ENCODE measurements at regions not wholly inside any gene's neighbourhood (a gene's known extent, or its start where the extent isn't known, plus 50 kb on each side); places are given as distances from the start of the nearest gene placed in this dataset.

GRCh38 chr7:81594767-81595166 is 175.1 kb downstream of the HGF start:
- 100% methylated on average over 1 of the region's 1 CpG for WGBS (ENCODE audit: insufficient coverage)
- H3K4me1 ChIP-seq (ENCODE audit: control extremely low read depth in 1 of 4, control insufficient read depth in 4 of 4, insufficient read depth in 4 of 4, low read length in 3 of 4): no peaks in the 10 kb centered on the region
- CTCF ChIA-PET: no interaction called here
- no peaks in the 10 kb centered on the region for H3K9me3 ChIP-seq (ENCODE audit: control extremely low read depth in 1 of 5, control insufficient read depth in 4 of 5, insufficient read depth in 2 of 5, low read depth in 1 of 5, low read length in 4 of 5)
- no peak overlapping the region for H3K4me3 ChIP-seq (ENCODE audit: control insufficient read depth in 1 of 7, extremely low read depth in 1 of 7, insufficient read depth in 4 of 7, low read depth in 2 of 7, low read length in 6 of 7)
- H3K27me3 ChIP-seq (replicated peaks in 2 of 5; ENCODE audit: control insufficient read depth in 4 of 5, insufficient read depth in 5 of 5, low read length in 4 of 5): no peaks in the 10 kb centered on the region
- H3K27ac ChIP-seq (ENCODE audit: insufficient read depth in 1 of 2, low read depth in 1 of 2, low read length in 2 of 2, poor library complexity in 1 of 2, severe bottlenecking in 2 of 2): no peak overlapping the region
- DNase-seq: no peak
- H3K36me3 ChIP-seq (ENCODE audit: control insufficient read depth in 4 of 4, insufficient read depth in 4 of 4, low read length in 3 of 4): no peaks in the 10 kb centered on the region
- POLR2A ChIA-PET: no interaction called here

- no peaks in the 10 kb centered on the region for H3K4me1 ChIP-seq (ENCODE audit: control extremely low read depth in 1 of 4, control insufficient read depth in 4 of 4, insufficient read depth in 4 of 4, low read length in 3 of 4)
- no peaks in the 10 kb centered on the region for H3K9me3 ChIP-seq (ENCODE audit: control extremely low read depth in 1 of 5, control insufficient read depth in 4 of 5, insufficient read depth in 2 of 5, low read depth in 1 of 5, low read length in 4 of 5)
- H3K27me3 ChIP-seq (replicated peaks in 2 of 5; ENCODE audit: control insufficient read depth in 4 of 5, insufficient read depth in 5 of 5, low read length in 4 of 5): no peaks in the 10 kb centered on the region
- ChIA-PET CTCF (no interaction called here), POLR2A (no interaction called here)
- no peak for DNase-seq
- H3K27ac ChIP-seq (ENCODE audit: insufficient read depth in 1 of 2, low read depth in 1 of 2, low read length in 2 of 2, poor library complexity in 1 of 2, severe bottlenecking in 2 of 2): no peak overlapping the region
- WGBS (ENCODE audit: insufficient coverage): no CpG with 5 or more reads among the region's 5 CpGs
- no peaks in the 10 kb centered on the region for H3K36me3 ChIP-seq (ENCODE audit: control insufficient read depth in 4 of 4, insufficient read depth in 4 of 4, low read length in 3 of 4)
- H3K4me3 ChIP-seq (ENCODE audit: control insufficient read depth in 1 of 7, extremely low read depth in 1 of 7, insufficient read depth in 4 of 7, low read depth in 2 of 7, low read length in 6 of 7): no peak overlapping the region
Measured at GRCh38 chr7:81590131-81590530, 179.7 kb downstream of the HGF start.

- Histone ChIP-seq H3K4me3 (ENCODE audit: control insufficient read depth in 1 of 7, extremely low read depth in 1 of 7, insufficient read depth in 4 of 7, low read depth in 2 of 7, low read length in 6 of 7) (no peak overlapping the region), H3K36me3 (ENCODE audit: control insufficient read depth in 4 of 4, insufficient read depth in 4 of 4, low read length in 3 of 4) (no peaks in the 10 kb centered on the region), H3K9me3 (ENCODE audit: control extremely low read depth in 1 of 5, control insufficient read depth in 4 of 5, insufficient read depth in 2 of 5, low read depth in 1 of 5, low read length in 4 of 5) (no peaks in the 10 kb centered on the region), H3K27ac (ENCODE audit: insufficient read depth in 1 of 2, low read depth in 1 of 2, low read length in 2 of 2, poor library complexity in 1 of 2, severe bottlenecking in 2 of 2) (no peak overlapping the region), H3K4me1 (ENCODE audit: control extremely low read depth in 1 of 4, control insufficient read depth in 4 of 4, insufficient read depth in 4 of 4, low read length in 3 of 4) (no peaks in the 10 kb centered on the region), H3K27me3 (replicated peaks in 2 of 5; ENCODE audit: control insufficient read depth in 4 of 5, insufficient read depth in 5 of 5, low read length in 4 of 5) (no peaks in the 10 kb centered on the region)
- 93% methylated on average over 2 of the region's 4 CpGs for WGBS (ENCODE audit: insufficient coverage)
- ChIA-PET CTCF (no interaction called here), POLR2A (no interaction called here)
- no peak for DNase-seq
Measured at GRCh38 chr7:81584667-81585066, 185.2 kb downstream of the HGF start.

DNA sequence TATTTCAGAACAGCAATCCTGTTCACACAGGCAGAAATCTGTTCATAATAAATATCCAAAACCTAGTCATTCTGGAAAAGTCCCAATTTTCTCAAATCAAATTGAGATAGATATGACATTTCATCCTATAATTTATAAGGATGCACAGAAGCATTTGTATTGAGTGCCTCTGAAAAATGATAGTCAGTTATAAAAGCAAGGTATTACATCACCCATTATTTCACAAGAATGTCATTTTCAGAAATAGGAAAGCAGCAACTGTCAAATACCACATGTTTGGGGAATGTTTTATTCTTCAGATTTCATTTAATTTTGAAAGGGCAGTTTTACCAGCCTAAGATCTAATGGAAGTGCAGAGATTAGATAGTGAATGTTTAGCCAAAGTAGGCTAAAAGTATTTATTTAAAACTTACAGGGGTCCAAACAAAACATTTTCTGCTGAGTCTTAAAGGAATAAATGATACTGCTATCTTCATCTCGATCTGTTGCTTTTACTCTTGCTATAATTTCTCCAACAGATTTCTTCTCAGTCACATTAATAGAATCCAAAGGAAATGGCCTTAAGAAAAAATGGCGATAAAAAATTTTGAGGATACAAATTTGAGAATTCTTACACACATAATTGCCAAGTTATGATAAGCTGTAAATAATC is 185.8 kb downstream of the HGF start:
- Histone ChIP-seq H3K4me1 (ENCODE audit: control extremely low read depth in 1 of 4, control insufficient read depth in 4 of 4, insufficient read depth in 4 of 4, low read length in 3 of 4) (no peaks in the 10 kb centered on the region), H3K9me3 (ENCODE audit: control extremely low read depth in 1 of 5, control insufficient read depth in 4 of 5, insufficient read depth in 2 of 5, low read depth in 1 of 5, low read length in 4 of 5) (no peaks in the 10 kb centered on the region), H3K4me3 (ENCODE audit: control insufficient read depth in 1 of 7, extremely low read depth in 1 of 7, insufficient read depth in 4 of 7, low read depth in 2 of 7, low read length in 6 of 7) (no peak overlapping the region), H3K36me3 (ENCODE audit: control insufficient read depth in 4 of 4, insufficient read depth in 4 of 4, low read length in 3 of 4) (no peaks in the 10 kb centered on the region), H3K27me3 (replicated peaks in 2 of 5; ENCODE audit: control insufficient read depth in 4 of 5, insufficient read depth in 5 of 5, low read length in 4 of 5) (no peaks in the 10 kb centered on the region), H3K27ac (ENCODE audit: insufficient read depth in 1 of 2, low read depth in 1 of 2, low read length in 2 of 2, poor library complexity in 1 of 2, severe bottlenecking in 2 of 2) (no peak overlapping the region)
- WGBS (ENCODE audit: insufficient coverage): no CpG with 5 or more reads among the region's 2 CpGs
- CTCF ChIA-PET: no interaction called here
- no peak for DNase-seq
- POLR2A ChIA-PET: no interaction called here

DNA sequence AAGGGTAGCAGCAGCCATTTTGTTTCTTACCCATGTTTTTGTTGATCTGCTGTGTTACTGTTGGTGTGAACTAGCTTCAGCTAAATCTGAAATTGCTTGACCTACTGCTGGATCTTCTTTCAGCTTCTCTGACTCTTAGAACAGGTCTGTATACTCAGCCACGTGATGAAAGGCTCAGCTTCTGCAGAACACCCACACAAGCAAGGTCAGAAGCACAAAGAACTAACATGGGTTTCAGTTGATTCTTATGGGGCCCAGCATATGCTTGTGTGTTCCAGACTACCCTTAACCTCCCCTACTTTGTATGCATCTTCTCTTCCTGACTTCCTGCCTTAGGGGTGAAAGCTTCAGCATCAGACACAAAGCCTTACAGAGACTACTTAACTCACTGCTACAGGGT is 186.8 kb downstream of the HGF start:
- Histone ChIP-seq H3K4me3 (ENCODE audit: control insufficient read depth in 1 of 7, extremely low read depth in 1 of 7, insufficient read depth in 4 of 7, low read depth in 2 of 7, low read length in 6 of 7) (no peak overlapping the region), H3K9me3 (ENCODE audit: control extremely low read depth in 1 of 5, control insufficient read depth in 4 of 5, insufficient read depth in 2 of 5, low read depth in 1 of 5, low read length in 4 of 5) (no peaks in the 10 kb centered on the region), H3K4me1 (ENCODE audit: control extremely low read depth in 1 of 4, control insufficient read depth in 4 of 4, insufficient read depth in 4 of 4, low read length in 3 of 4) (no peaks in the 10 kb centered on the region), H3K27ac (ENCODE audit: insufficient read depth in 1 of 2, low read depth in 1 of 2, low read length in 2 of 2, poor library complexity in 1 of 2, severe bottlenecking in 2 of 2) (no peak overlapping the region), H3K27me3 (replicated peaks in 2 of 5; ENCODE audit: control insufficient read depth in 4 of 5, insufficient read depth in 5 of 5, low read length in 4 of 5) (no peaks in the 10 kb centered on the region), H3K36me3 (ENCODE audit: control insufficient read depth in 4 of 4, insufficient read depth in 4 of 4, low read length in 3 of 4) (no peaks in the 10 kb centered on the region)
- POLR2A ChIA-PET: interaction anchor here (0.6 kb wide), 1 partner anchor 38 kb away, joined by 4 read pairs; no protein-coding TSS in a partner anchor
- no CpG with 5 or more reads among the region's 1 CpG for WGBS (ENCODE audit: insufficient coverage)
- DNase-seq: no peak
- CTCF ChIA-PET: interaction anchor here (0.6 to 0.7 kb wide), 2 partner anchors 12 to 1503 kb away, joined by 3 to 7 read pairs; no protein-coding TSS in a partner anchor

DNA sequence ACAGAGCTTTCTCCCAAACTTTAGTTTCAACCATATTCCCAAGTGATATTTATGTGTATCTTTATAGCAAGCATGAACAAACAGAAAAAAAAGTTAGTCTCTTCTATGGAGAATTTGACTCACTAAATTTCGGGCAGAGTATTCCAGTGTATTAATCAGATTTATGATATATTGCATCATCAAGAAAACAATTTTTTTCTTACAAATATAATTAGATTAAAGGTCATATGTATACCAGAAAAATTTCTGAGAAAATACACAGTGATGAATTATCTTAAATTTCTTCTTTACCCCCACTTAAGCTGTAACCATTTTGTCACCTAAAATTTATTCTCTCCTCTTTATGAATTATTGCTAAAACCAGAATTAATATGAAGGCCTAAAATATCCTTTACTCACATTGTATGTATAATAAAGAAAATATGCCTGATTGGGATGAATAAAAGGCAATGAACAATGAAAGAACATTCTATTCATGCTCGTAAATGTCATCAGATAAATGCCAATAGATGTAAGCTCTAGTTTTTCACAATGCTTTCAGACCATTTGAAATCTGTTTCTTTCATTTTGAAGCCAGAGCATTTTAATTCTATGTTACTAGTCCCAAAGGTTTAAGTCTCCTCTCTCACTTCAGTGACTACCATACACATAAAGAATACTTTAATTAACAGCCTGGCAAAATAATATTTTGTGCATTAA is 192.1 kb downstream of the HGF start:
- no peak overlapping the region for H3K27ac ChIP-seq (ENCODE audit: insufficient read depth in 1 of 2, low read depth in 1 of 2, low read length in 2 of 2, poor library complexity in 1 of 2, severe bottlenecking in 2 of 2)
- no peak for DNase-seq
- H3K9me3 ChIP-seq (ENCODE audit: control extremely low read depth in 1 of 5, control insufficient read depth in 4 of 5, insufficient read depth in 2 of 5, low read depth in 1 of 5, low read length in 4 of 5): peaks cover 0 to 1% (median 0%) of the 10 kb centered on the region in 5 experiments
- ChIA-PET POLR2A (no interaction called here), CTCF (no interaction called here)
- H3K4me1 ChIP-seq (ENCODE audit: control extremely low read depth in 1 of 4, control insufficient read depth in 4 of 4, insufficient read depth in 4 of 4, low read length in 3 of 4): no peaks in the 10 kb centered on the region
- H3K4me3 ChIP-seq (ENCODE audit: control insufficient read depth in 1 of 7, extremely low read depth in 1 of 7, insufficient read depth in 4 of 7, low read depth in 2 of 7, low read length in 6 of 7): no peak overlapping the region
- H3K36me3 ChIP-seq (ENCODE audit: control insufficient read depth in 4 of 4, insufficient read depth in 4 of 4, low read length in 3 of 4): no peaks in the 10 kb centered on the region
- no CpG with 5 or more reads among the region's 2 CpGs for WGBS (ENCODE audit: insufficient coverage)
- no peaks in the 10 kb centered on the region for H3K27me3 ChIP-seq (replicated peaks in 2 of 5; ENCODE audit: control insufficient read depth in 4 of 5, insufficient read depth in 5 of 5, low read length in 4 of 5)

- no peak overlapping the region for H3K4me3 ChIP-seq (ENCODE audit: control insufficient read depth in 1 of 7, extremely low read depth in 1 of 7, insufficient read depth in 4 of 7, low read depth in 2 of 7, low read length in 6 of 7)
- H3K9me3 ChIP-seq (ENCODE audit: control extremely low read depth in 1 of 5, control insufficient read depth in 4 of 5, insufficient read depth in 2 of 5, low read depth in 1 of 5, low read length in 4 of 5): peaks cover 0 to 1% (median 0%) of the 10 kb centered on the region in 5 experiments
- H3K36me3 ChIP-seq (ENCODE audit: control insufficient read depth in 4 of 4, insufficient read depth in 4 of 4, low read length in 3 of 4): no peaks in the 10 kb centered on the region
- WGBS (ENCODE audit: insufficient coverage): 94% methylated on average over 6 of the region's 6 CpGs
- no peak for DNase-seq
- POLR2A ChIA-PET: no interaction called here
- no peak overlapping the region for H3K27ac ChIP-seq (ENCODE audit: insufficient read depth in 1 of 2, low read depth in 1 of 2, low read length in 2 of 2, poor library complexity in 1 of 2, severe bottlenecking in 2 of 2)
- CTCF ChIA-PET: no interaction called here
- H3K27me3 ChIP-seq (replicated peaks in 2 of 5; ENCODE audit: control insufficient read depth in 4 of 5, insufficient read depth in 5 of 5, low read length in 4 of 5): no peaks in the 10 kb centered on the region
- no peaks in the 10 kb centered on the region for H3K4me1 ChIP-seq (ENCODE audit: control extremely low read depth in 1 of 4, control insufficient read depth in 4 of 4, insufficient read depth in 4 of 4, low read length in 3 of 4)
Measured at GRCh38 chr7:81574723-81575326, 195.0 kb downstream of the HGF start.
